ENCODE measurements at regions not wholly inside any gene's neighbourhood (a gene's known extent, or its start where the extent isn't known, plus 50 kb on each side); places are given as distances from the start of the nearest gene placed in this dataset.

GRCh38 chr5:15124461-15124860 lies 252.9 kb upstream of the ANKH start:
- TF ChIP-seq CTCF (IDR thresholded peaks at IDR 0.05; ENCODE audit: low read depth, low read length) = no peak
- TF ChIP-seq EZH2phosphoT487 (IDR thresholded peaks at IDR 0.05; ENCODE audit: low read depth) = no peak

Data from OCI-LY3 (cell line).